Endodermal cell (in vitro differentiated cells): ENCODE measurements at regions not wholly inside any gene's neighbourhood (a gene's known extent, or its start where the extent isn't known, plus 50 kb on each side); places are given as distances from the start of the nearest gene placed in this dataset.

Source experiments
- DNase-seq: peaks from one replicate; pipeline ENCODE4 v3.0.0-alpha.2; 2017
- H3K27ac ChIP-seq: 2 replicates; pipeline ENCODE4 v1.5.1; 2013; ENCODE audit warnings: mild to moderate bottlenecking, low read depth, low read length, moderate library complexity
- H3K27me3 ChIP-seq: 2 replicates; pipeline ENCODE4 v1.6.1; 2013; ENCODE audit warnings: mild to moderate bottlenecking, low read length, moderate library complexity; ENCODE audit not compliant: insufficient read depth, control insufficient read depth, poor library complexity, severe bottlenecking
- H3K36me3 ChIP-seq: 2 replicates; pipeline ENCODE4 v1.7.0; 2013; ENCODE audit warnings: mild to moderate bottlenecking, low read length, moderate library complexity; ENCODE audit not compliant: control insufficient read depth, insufficient read depth
- H3K4me1 ChIP-seq: one replicate; pipeline ENCODE4 v1.7.0; 2013; ENCODE audit warnings: low read length; ENCODE audit not compliant: control insufficient read depth, insufficient read depth
- H3K4me3 ChIP-seq: 2 replicates; pipeline ENCODE4 v1.5.1; 2013; ENCODE audit warnings: mild to moderate bottlenecking, low read length, moderate library complexity
- H3K9ac ChIP-seq: 2 replicates; pipeline ENCODE4 v1.6.1; 2013; ENCODE audit warnings: mild to moderate bottlenecking, low read length, moderate library complexity; ENCODE audit not compliant: poor library complexity, severe bottlenecking; ENCODE audit errors: extremely low read depth
- H3K9me3 ChIP-seq: 2 replicates; pipeline ENCODE4 v1.6.1; 2013; ENCODE audit warnings: mild to moderate bottlenecking, low read length, moderate library complexity; ENCODE audit not compliant: control insufficient read depth
- H3K27ac Mint-ChIP-seq: 2 replicates; pipeline ENCODE4 v1.8.0; 2020; ENCODE audit warnings: mixed read lengths
- H3K27me3 Mint-ChIP-seq: 2 replicates; pipeline ENCODE4 v1.8.0; 2021; ENCODE audit warnings: mild to moderate bottlenecking, mixed read lengths; ENCODE audit not compliant: insufficient read depth
- H3K36me3 Mint-ChIP-seq: 2 replicates; pipeline ENCODE4 v1.8.0; 2020; ENCODE audit warnings: low read depth, mixed read lengths
- H3K4me1 Mint-ChIP-seq: 2 replicates; pipeline ENCODE4 v1.8.0; 2020; ENCODE audit warnings: mixed read lengths
- H3K4me3 Mint-ChIP-seq: 2 replicates; pipeline ENCODE4 v1.8.0; 2020; ENCODE audit warnings: mild to moderate bottlenecking, moderate library complexity, mixed read lengths
- H3K9me3 Mint-ChIP-seq: 2 replicates; pipeline ENCODE4 v1.8.0; 2020; ENCODE audit warnings: mild to moderate bottlenecking, mixed read lengths
- WGBS, 2 experiments: methylation state at CpG; one replicate each; pipeline versions ENCODE4 v1.1.5 to v1.1.7; 2013; ENCODE audit warnings: missing lambda C conversion rate in 2 of 2, mixed read lengths in 1 of 2; ENCODE audit not compliant: insufficient coverage in 1 of 2, insufficient read length in 1 of 2; 5-methylcytosine and 5-hydroxymethylcytosine counted together
- TF ChIP-seq, protein P1 (sequence below): fragments of 200-600 bp; sonication (generic); conservative IDR thresholded peaks from 2 replicates; pipeline ENCODE4 v1.5.0; 2021; ENCODE audit warnings: antibody characterized with exemption, mild to moderate bottlenecking

DNA sequence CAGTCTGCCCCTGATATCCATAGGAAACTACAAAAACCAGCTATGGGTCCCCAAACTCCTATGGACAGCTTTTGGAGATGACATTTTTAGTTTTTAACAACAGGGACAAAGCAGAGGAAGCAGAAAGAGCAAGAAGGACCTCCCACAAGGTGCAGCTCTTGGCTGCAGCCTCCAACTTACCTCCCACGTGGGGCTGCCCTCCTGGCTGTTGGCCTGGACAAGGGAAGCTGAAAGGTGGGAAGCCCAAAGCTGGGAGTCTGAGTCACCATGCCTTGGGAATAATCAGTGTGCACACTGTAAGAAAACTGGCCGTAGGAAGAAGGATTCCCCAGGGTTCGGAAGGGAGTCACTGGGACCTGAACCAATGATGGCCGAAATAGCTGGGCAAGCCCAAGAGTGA is 51.8 kb upstream of the PAX1 start:
- DNase-seq, result no peak
- no peak overlapping the region for H3K27ac Mint-ChIP-seq
- H3K36me3 Mint-ChIP-seq, result no peaks in the 10 kb centered on the region
- Histone ChIP-seq H3K4me3 (no peak overlapping the region), H3K9ac (no peak overlapping the region), H3K4me1 (peaks cover 17% of the 10 kb centered on the region), H3K36me3 (no peaks in the 10 kb centered on the region), H3K27me3 (peaks cover 27% of the 10 kb centered on the region), H3K27ac (no peak overlapping the region), H3K9me3 (no peaks in the 10 kb centered on the region)
- peaks cover 7% of the 10 kb centered on the region for H3K9me3 Mint-ChIP-seq
- WGBS, 2 experiments, result 88 to 100% methylated on average over 3 to 4 of the region's 4 CpGs
- H3K27me3 Mint-ChIP-seq, result peaks cover 47% of the 10 kb centered on the region
- TF ChIP-seq, protein P1, sequence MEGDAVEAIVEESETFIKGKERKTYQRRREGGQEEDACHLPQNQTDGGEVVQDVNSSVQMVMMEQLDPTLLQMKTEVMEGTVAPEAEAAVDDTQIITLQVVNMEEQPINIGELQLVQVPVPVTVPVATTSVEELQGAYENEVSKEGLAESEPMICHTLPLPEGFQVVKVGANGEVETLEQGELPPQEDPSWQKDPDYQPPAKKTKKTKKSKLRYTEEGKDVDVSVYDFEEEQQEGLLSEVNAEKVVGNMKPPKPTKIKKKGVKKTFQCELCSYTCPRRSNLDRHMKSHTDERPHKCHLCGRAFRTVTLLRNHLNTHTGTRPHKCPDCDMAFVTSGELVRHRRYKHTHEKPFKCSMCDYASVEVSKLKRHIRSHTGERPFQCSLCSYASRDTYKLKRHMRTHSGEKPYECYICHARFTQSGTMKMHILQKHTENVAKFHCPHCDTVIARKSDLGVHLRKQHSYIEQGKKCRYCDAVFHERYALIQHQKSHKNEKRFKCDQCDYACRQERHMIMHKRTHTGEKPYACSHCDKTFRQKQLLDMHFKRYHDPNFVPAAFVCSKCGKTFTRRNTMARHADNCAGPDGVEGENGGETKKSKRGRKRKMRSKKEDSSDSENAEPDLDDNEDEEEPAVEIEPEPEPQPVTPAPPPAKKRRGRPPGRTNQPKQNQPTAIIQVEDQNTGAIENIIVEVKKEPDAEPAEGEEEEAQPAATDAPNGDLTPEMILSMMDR, result no peak
- H3K4me1 Mint-ChIP-seq, result peaks cover 36% of the 10 kb centered on the region
- H3K4me3 Mint-ChIP-seq, result no peak overlapping the region

DNA sequence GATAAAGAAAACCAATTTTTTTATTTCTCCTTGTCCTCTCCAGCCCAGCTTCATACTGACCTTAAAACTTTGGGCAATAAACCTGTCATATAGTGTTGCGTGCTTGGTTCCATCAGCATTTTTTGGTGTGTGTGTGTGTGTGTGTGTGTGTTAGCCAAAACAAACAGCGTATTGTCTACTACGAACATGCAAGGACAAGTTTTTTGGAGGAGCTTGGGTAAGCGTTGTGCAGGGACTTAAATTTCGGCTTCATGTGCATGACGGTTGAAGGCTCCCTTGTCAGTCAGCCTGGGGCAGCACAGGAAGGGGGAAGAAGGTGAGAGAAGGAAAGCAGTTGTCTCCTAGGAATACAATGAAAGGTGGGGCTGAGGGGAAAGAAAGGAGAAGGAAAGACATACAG is 62.0 kb upstream of the PAX1 start:
- TF ChIP-seq, protein P1, result no peak
- DNase-seq, result no peak
- Histone ChIP-seq H3K36me3 (no peaks in the 10 kb centered on the region), H3K4me3 (no peak overlapping the region), H3K27me3 (peaks cover 13% of the 10 kb centered on the region), H3K9me3 (peaks cover 35% of the 10 kb centered on the region), H3K27ac (no peak overlapping the region), H3K9ac (no peak overlapping the region), H3K4me1 (peaks cover 7% of the 10 kb centered on the region)
- Mint-ChIP-seq H3K4me1 (peaks cover 27% of the 10 kb centered on the region), H3K27me3 (peaks cover 19% of the 10 kb centered on the region), H3K4me3 (no peak overlapping the region), H3K36me3 (no peaks in the 10 kb centered on the region), H3K9me3 (peaks cover 34% of the 10 kb centered on the region), H3K27ac (no peak overlapping the region)
- WGBS, 2 experiments, result 81% methylated on average over 6 of the region's 6 CpGs; no CpG with 5 or more reads in 1 of the 2 experiments

GRCh38 chr20:21640556-21640955 is 64.9 kb upstream of the PAX1 start:
- DNase-seq, result peak; percentile 89
- TF ChIP-seq, protein P1, result peak; percentile 83
- Mint-ChIP-seq H3K9me3 (peaks cover 11% of the 10 kb centered on the region), H3K4me3 (no peak overlapping the region), H3K27ac (no peak overlapping the region), H3K4me1 (peaks cover 25% of the 10 kb centered on the region), H3K27me3 (peaks cover 33% of the 10 kb centered on the region), H3K36me3 (no peaks in the 10 kb centered on the region)
- H3K4me3 ChIP-seq, result no peak overlapping the region
- peaks cover 27% of the 10 kb centered on the region for H3K27me3 ChIP-seq
- WGBS, 2 experiments, result 10 to 23% methylated on average over 3 to 4 of the region's 4 CpGs
- no peak overlapping the region for H3K27ac ChIP-seq
- H3K36me3 ChIP-seq, result no peaks in the 10 kb centered on the region
- peaks cover 7% of the 10 kb centered on the region for H3K4me1 ChIP-seq
- H3K9me3 ChIP-seq, result peaks cover 7% of the 10 kb centered on the region
- H3K9ac ChIP-seq, result no peak overlapping the region
